Fibroblast of gingiva (primary cell): ENCODE measurements at regions not wholly inside any gene's neighbourhood (a gene's known extent, or its start where the extent isn't known, plus 50 kb on each side); places are given as distances from the start of the nearest gene placed in this dataset.
"Not testable (repeated sequence)": the region's sequence is repeated elsewhere in the genome, so short reads cannot be mapped to it uniquely, and the experiment has no call there.

Experiments used
- DNase-seq: peaks from one replicate; pipeline ENCODE4 v3.0.0-alpha.2; 2011; ENCODE audit warnings: low read depth

- not testable (repeated sequence) for DNase-seq
Observed at GRCh38 chr15:31681529-31682259, 348.6 kb upstream of the CHRNA7 start.

- not testable (repeated sequence) for DNase-seq
Observed at GRCh38 chr15:31687088-31687487, 343.2 kb upstream of the CHRNA7 start.

- not testable (repeated sequence) for DNase-seq
Observed at GRCh38 chr15:31696509-31696908, 333.8 kb upstream of the CHRNA7 start.

GRCh38 chr15:31705076-31705678 lies 325.1 kb upstream of the CHRNA7 start:
- not testable (repeated sequence) for DNase-seq

- DNase-seq = not testable (repeated sequence)
Observed at GRCh38 chr15:31707944-31708702, 322.2 kb upstream of the CHRNA7 start.

GRCh38 chr15:31708703-31709327 lies 321.5 kb upstream of the CHRNA7 start:
- not testable (repeated sequence) for DNase-seq

- not testable (repeated sequence) for DNase-seq
Observed at GRCh38 chr15:31709479-31709878, 320.8 kb upstream of the CHRNA7 start.

GRCh38 chr15:31710806-31711205 lies 319.5 kb upstream of the CHRNA7 start:
- not testable (repeated sequence) for DNase-seq

- DNase-seq = not testable (repeated sequence)
Observed at GRCh38 chr15:31715208-31715607, 315.1 kb upstream of the CHRNA7 start.

- not testable (repeated sequence) for DNase-seq
Observed at GRCh38 chr15:31718625-31719024, 311.7 kb upstream of the CHRNA7 start.

- not testable (repeated sequence) for DNase-seq
Observed at GRCh38 chr15:31719396-31720022, 310.8 kb upstream of the CHRNA7 start.

GRCh38 chr15:31723019-31723418 lies 307.3 kb upstream of the CHRNA7 start:
- DNase-seq = not testable (repeated sequence)

- not testable (repeated sequence) for DNase-seq
Observed at GRCh38 chr15:31724903-31725302, 305.4 kb upstream of the CHRNA7 start.

GRCh38 chr15:31725619-31726018 lies 304.7 kb upstream of the CHRNA7 start:
- not testable (repeated sequence) for DNase-seq

GRCh38 chr15:31727612-31728011 lies 302.7 kb upstream of the CHRNA7 start:
- no peak for DNase-seq

GRCh38 chr15:31732726-31733125 lies 297.6 kb upstream of the CHRNA7 start:
- no peak for DNase-seq

- DNase-seq = no peak
Observed at GRCh38 chr15:31733424-31733823, 296.9 kb upstream of the CHRNA7 start.

GRCh38 chr15:31740203-31740602 lies 290.1 kb upstream of the CHRNA7 start:
- no peak for DNase-seq

- no peak for DNase-seq
Observed at GRCh38 chr15:31745841-31746240, 284.5 kb upstream of the CHRNA7 start.

GRCh38 chr15:31752065-31752762 lies 278.1 kb upstream of the CHRNA7 start:
- peak; percentile 62 for DNase-seq

- DNase-seq = no peak
Observed at GRCh38 chr15:31752905-31753304, 277.4 kb upstream of the CHRNA7 start.
